ENCODE measurements at regions not wholly inside any gene's neighbourhood (a gene's known extent, or its start where the extent isn't known, plus 50 kb on each side); places are given as distances from the start of the nearest gene placed in this dataset.

GRCh38 chr15:47445723-47446392, 271.4 kb upstream of the SEMA6D start (continued):
- TF ChIP-seq, protein P1, sequence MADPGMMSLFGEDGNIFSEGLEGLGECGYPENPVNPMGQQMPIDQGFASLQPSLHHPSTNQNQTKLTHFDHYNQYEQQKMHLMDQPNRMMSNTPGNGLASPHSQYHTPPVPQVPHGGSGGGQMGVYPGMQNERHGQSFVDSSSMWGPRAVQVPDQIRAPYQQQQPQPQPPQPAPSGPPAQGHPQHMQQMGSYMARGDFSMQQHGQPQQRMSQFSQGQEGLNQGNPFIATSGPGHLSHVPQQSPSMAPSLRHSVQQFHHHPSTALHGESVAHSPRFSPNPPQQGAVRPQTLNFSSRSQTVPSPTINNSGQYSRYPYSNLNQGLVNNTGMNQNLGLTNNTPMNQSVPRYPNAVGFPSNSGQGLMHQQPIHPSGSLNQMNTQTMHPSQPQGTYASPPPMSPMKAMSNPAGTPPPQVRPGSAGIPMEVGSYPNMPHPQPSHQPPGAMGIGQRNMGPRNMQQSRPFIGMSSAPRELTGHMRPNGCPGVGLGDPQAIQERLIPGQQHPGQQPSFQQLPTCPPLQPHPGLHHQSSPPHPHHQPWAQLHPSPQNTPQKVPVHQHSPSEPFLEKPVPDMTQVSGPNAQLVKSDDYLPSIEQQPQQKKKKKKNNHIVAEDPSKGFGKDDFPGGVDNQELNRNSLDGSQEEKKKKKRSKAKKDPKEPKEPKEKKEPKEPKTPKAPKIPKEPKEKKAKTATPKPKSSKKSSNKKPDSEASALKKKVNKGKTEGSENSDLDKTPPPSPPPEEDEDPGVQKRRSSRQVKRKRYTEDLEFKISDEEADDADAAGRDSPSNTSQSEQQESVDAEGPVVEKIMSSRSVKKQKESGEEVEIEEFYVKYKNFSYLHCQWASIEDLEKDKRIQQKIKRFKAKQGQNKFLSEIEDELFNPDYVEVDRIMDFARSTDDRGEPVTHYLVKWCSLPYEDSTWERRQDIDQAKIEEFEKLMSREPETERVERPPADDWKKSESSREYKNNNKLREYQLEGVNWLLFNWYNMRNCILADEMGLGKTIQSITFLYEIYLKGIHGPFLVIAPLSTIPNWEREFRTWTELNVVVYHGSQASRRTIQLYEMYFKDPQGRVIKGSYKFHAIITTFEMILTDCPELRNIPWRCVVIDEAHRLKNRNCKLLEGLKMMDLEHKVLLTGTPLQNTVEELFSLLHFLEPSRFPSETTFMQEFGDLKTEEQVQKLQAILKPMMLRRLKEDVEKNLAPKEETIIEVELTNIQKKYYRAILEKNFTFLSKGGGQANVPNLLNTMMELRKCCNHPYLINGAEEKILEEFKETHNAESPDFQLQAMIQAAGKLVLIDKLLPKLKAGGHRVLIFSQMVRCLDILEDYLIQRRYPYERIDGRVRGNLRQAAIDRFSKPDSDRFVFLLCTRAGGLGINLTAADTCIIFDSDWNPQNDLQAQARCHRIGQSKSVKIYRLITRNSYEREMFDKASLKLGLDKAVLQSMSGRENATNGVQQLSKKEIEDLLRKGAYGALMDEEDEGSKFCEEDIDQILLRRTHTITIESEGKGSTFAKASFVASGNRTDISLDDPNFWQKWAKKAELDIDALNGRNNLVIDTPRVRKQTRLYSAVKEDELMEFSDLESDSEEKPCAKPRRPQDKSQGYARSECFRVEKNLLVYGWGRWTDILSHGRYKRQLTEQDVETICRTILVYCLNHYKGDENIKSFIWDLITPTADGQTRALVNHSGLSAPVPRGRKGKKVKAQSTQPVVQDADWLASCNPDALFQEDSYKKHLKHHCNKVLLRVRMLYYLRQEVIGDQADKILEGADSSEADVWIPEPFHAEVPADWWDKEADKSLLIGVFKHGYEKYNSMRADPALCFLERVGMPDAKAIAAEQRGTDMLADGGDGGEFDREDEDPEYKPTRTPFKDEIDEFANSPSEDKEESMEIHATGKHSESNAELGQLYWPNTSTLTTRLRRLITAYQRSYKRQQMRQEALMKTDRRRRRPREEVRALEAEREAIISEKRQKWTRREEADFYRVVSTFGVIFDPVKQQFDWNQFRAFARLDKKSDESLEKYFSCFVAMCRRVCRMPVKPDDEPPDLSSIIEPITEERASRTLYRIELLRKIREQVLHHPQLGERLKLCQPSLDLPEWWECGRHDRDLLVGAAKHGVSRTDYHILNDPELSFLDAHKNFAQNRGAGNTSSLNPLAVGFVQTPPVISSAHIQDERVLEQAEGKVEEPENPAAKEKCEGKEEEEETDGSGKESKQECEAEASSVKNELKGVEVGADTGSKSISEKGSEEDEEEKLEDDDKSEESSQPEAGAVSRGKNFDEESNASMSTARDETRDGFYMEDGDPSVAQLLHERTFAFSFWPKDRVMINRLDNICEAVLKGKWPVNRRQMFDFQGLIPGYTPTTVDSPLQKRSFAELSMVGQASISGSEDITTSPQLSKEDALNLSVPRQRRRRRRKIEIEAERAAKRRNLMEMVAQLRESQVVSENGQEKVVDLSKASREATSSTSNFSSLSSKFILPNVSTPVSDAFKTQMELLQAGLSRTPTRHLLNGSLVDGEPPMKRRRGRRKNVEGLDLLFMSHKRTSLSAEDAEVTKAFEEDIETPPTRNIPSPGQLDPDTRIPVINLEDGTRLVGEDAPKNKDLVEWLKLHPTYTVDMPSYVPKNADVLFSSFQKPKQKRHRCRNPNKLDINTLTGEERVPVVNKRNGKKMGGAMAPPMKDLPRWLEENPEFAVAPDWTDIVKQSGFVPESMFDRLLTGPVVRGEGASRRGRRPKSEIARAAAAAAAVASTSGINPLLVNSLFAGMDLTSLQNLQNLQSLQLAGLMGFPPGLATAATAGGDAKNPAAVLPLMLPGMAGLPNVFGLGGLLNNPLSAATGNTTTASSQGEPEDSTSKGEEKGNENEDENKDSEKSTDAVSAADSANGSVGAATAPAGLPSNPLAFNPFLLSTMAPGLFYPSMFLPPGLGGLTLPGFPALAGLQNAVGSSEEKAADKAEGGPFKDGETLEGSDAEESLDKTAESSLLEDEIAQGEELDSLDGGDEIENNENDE (IDR thresholded peaks at IDR 0.05; ENCODE audit: insufficient replicate concordance, low read length) = no peak
- TF ChIP-seq, protein P2, sequence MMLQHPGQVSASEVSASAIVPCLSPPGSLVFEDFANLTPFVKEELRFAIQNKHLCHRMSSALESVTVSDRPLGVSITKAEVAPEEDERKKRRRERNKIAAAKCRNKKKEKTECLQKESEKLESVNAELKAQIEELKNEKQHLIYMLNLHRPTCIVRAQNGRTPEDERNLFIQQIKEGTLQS (IDR thresholded peaks at IDR 0.05; ENCODE audit: insufficient read depth, low read depth, low read length) = no peak
- TF ChIP-seq GABPA (IDR thresholded peaks at IDR 0.05; ENCODE audit: borderline replicate concordance, insufficient read depth, low read length) = no peak
- no peak for TF ChIP-seq CHD1 (IDR thresholded peaks at IDR 0.05; ENCODE audit: low read depth, low read length)
- TF ChIP-seq FOSL1 (IDR thresholded peaks at IDR 0.05; ENCODE audit: insufficient read depth, low read depth, low read length) = no peak
- TF ChIP-seq SIX5 (IDR thresholded peaks at IDR 0.05; ENCODE audit: low read depth, low read length) = no peak
- TF ChIP-seq, protein P3, sequence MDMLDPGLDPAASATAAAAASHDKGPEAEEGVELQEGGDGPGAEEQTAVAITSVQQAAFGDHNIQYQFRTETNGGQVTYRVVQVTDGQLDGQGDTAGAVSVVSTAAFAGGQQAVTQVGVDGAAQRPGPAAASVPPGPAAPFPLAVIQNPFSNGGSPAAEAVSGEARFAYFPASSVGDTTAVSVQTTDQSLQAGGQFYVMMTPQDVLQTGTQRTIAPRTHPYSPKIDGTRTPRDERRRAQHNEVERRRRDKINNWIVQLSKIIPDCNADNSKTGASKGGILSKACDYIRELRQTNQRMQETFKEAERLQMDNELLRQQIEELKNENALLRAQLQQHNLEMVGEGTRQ (IDR thresholded peaks at IDR 0.05; ENCODE audit: low read length) = no peak
- TF ChIP-seq SIN3A (conservative IDR thresholded peaks at IDR 0.05 in 1 of 2, IDR thresholded peaks at IDR 0.05 in 1 of 2; ENCODE audit: low read depth in 1 of 2, low read length in 2 of 2) = no peak

Data from H1 (cell line).